WTC11 (cell line): ENCODE measurements at regions not wholly inside any gene's neighbourhood (a gene's known extent, or its start where the extent isn't known, plus 50 kb on each side); places are given as distances from the start of the nearest gene placed in this dataset.

Experiments used
- ATAC-seq: fragments of 200-7000 bp; cut with Tn5 transposase; 2 replicates; pipeline ENCODE4 v1.10.0; 2021; ENCODE audit warnings: mild to moderate bottlenecking, moderate library complexity
- CTCF ChIA-PET: fragments of 300-600 bp; sonication (Branson Sonifier 250); formaldehyde crosslinking; loops from one replicate; lab custom pipeline; 2021; ENCODE audit warnings: antibody characterized with exemption; lab: Charles Lee
- POLR2A ChIA-PET: fragments of 350-600 bp; sonication (Branson Sonifier 250); formaldehyde crosslinking; loops from one replicate; lab custom pipeline; 2021; ENCODE audit warnings: antibody characterized with exemption; lab: Charles Lee
- DNase-seq: peaks from one replicate; pipeline ENCODE4 v3.0.0; 2021; ENCODE audit warnings: low spot score
- H3K27ac Mint-ChIP-seq: 2 replicates; pipeline ENCODE4 v1.8.0; 2021; ENCODE audit warnings: mixed read lengths
- H3K27me3 Mint-ChIP-seq: 2 replicates; pipeline ENCODE4 v1.8.0; 2021; ENCODE audit warnings: low read depth, mild to moderate bottlenecking, moderate library complexity, mixed read lengths
- H3K36me3 Mint-ChIP-seq: 2 replicates; pipeline ENCODE4 v1.8.0; 2021; ENCODE audit warnings: mixed read lengths
- H3K4me1 Mint-ChIP-seq: 2 replicates; pipeline ENCODE4 v1.8.0; 2022; ENCODE audit warnings: mixed read lengths
- H3K4me3 Mint-ChIP-seq: 2 replicates; pipeline ENCODE4 v1.8.0; 2021; ENCODE audit warnings: mild to moderate bottlenecking, moderate library complexity, mixed read lengths
- H3K9me3 Mint-ChIP-seq: 2 replicates; pipeline ENCODE4 v1.8.0; 2021; ENCODE audit warnings: mixed read lengths
- ESRRA ChIP-seq: sonication (generic); formaldehyde crosslinking; IDR thresholded peaks from 2 replicates; pipeline ENCODE4 v1.8.1; 2022; ENCODE audit warnings: mild to moderate bottlenecking, missing genetic modification reagents, borderline replicate concordance
- FOXP1 ChIP-seq: sonication (generic); formaldehyde crosslinking; IDR thresholded peaks from 2 replicates; pipeline ENCODE4 v1.8.0; 2022; ENCODE audit warnings: missing genetic modification reagents, mild to moderate bottlenecking, moderate library complexity, borderline replicate concordance
- GRHL2 ChIP-seq: fragments of 250-450 bp; sonication (Bioruptor Pico); IDR thresholded peaks from 2 replicates; pipeline ENCODE4 v1.8.0; 2022; ENCODE audit warnings: mild to moderate bottlenecking, moderate library complexity; ENCODE audit not compliant: insufficient replicate concordance, severe bottlenecking
- KAT7 ChIP-seq: sonication (generic); formaldehyde crosslinking; IDR thresholded peaks from 2 replicates; pipeline ENCODE4 v1.8.1; 2023; ENCODE audit warnings: missing genetic modification reagents, mild to moderate bottlenecking, borderline replicate concordance
- MYBL2 ChIP-seq: sonication (generic); formaldehyde crosslinking; IDR thresholded peaks from 2 replicates; pipeline ENCODE4 v1.8.1; 2023; ENCODE audit warnings: mild to moderate bottlenecking, moderate library complexity, missing genetic modification reagents
- NFATC4 ChIP-seq: fragments of 250-450 bp; sonication (Bioruptor Pico); IDR thresholded peaks from 2 replicates; pipeline ENCODE4 v1.9.0; 2021; ENCODE audit warnings: mild to moderate bottlenecking
- NFE2L1 ChIP-seq: sonication (generic); formaldehyde crosslinking; IDR thresholded peaks from 2 replicates; pipeline ENCODE4 v1.8.1; 2023; ENCODE audit warnings: missing genetic modification reagents
- TCF7 ChIP-seq: sonication (generic); formaldehyde crosslinking; IDR thresholded peaks from 2 replicates; pipeline ENCODE4 v1.8.0; 2022; ENCODE audit warnings: mild to moderate bottlenecking, low read depth, missing genetic modification reagents, moderate library complexity
- TEAD4 ChIP-seq: sonication (generic); formaldehyde crosslinking; IDR thresholded peaks from 2 replicates; pipeline ENCODE4 v1.8.0; 2022; ENCODE audit warnings: mild to moderate bottlenecking, missing genetic modification reagents
- ZNF138 ChIP-seq: sonication (generic); formaldehyde crosslinking; conservative IDR thresholded peaks from 2 replicates; pipeline ENCODE4 v1.8.1; 2022; ENCODE audit warnings: mild to moderate bottlenecking, moderate library complexity, missing genetic modification reagents
- ZNF423 ChIP-seq: fragments of 250-450 bp; sonication (Bioruptor Pico); IDR thresholded peaks from 2 replicates; pipeline ENCODE4 v2.1.2; 2022; ENCODE audit warnings: mild to moderate bottlenecking, moderate library complexity
- TF ChIP-seq, protein P1 (sequence below): fragments of 250-450 bp; sonication (Bioruptor Pico); IDR thresholded peaks from 2 replicates; pipeline ENCODE4 v1.8.0; 2021; ENCODE audit warnings: mild to moderate bottlenecking
- TF ChIP-seq, protein P2 (sequence below): sonication (generic); formaldehyde crosslinking; IDR thresholded peaks from 2 replicates; pipeline ENCODE4 v1.8.1; 2023; ENCODE audit warnings: mild to moderate bottlenecking, missing genetic modification reagents
- TF ChIP-seq, protein P3 (sequence below): sonication (generic); formaldehyde crosslinking; IDR thresholded peaks from 2 replicates; pipeline ENCODE4 v1.8.0; 2023; ENCODE audit warnings: missing genetic modification reagents, mild to moderate bottlenecking, borderline replicate concordance
- TF ChIP-seq, protein P4 (sequence below): sonication (generic); formaldehyde crosslinking; IDR thresholded peaks from 2 replicates; pipeline ENCODE4 v1.8.0; 2022; ENCODE audit warnings: missing genetic modification reagents
- TF ChIP-seq, protein P5 (sequence below): sonication (generic); formaldehyde crosslinking; IDR thresholded peaks from 2 replicates; pipeline ENCODE4 v1.8.0; 2022; ENCODE audit warnings: mild to moderate bottlenecking, missing genetic modification reagents
- TF ChIP-seq, protein P6 (sequence below): fragments of 250-450 bp; sonication (Bioruptor Pico); IDR thresholded peaks from 2 replicates; pipeline ENCODE4 v1.9.0; 2021; ENCODE audit warnings: moderate library complexity, mild to moderate bottlenecking, inconsistent platforms, borderline replicate concordance

DNA sequence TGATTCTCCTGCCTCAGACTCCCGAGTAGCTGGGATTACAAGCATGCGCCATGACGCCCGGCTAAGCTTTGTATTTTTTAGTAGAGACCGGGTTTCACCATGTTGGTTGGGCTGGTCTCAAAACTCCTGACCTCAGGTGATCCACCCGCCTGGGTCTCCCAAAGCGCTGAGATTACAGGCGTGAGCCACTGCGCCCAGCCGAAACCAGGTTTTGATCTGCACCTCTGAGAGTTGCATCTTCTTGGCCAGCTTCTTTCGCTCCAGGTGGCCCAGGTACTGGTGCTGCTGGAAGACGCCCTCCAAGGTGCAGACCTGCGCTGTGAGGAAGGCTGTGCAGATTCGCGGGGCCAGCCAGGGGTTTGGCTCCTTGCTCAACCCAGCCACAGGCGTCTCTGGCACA lies 275.4 kb upstream of the LRRC3B start:
- DNase-seq (no peak), ATAC-seq (no peak)
- Mint-ChIP-seq H3K4me3 (no peak overlapping the region), H3K36me3 (no peaks in the 10 kb centered on the region), H3K27me3 (no peaks in the 10 kb centered on the region), H3K4me1 (peaks cover 5% of the 10 kb centered on the region; the same call in 1 of the 2 replicates), H3K27ac (no peak overlapping the region), H3K9me3 (peaks cover 11% of the 10 kb centered on the region)
- no peak for TF ChIP-seq ESRRA
- TF ChIP-seq FOXP1: no peak
- no peak for TF ChIP-seq TCF7 (CRISPR knock-in tag)
- TF ChIP-seq, protein P1, sequence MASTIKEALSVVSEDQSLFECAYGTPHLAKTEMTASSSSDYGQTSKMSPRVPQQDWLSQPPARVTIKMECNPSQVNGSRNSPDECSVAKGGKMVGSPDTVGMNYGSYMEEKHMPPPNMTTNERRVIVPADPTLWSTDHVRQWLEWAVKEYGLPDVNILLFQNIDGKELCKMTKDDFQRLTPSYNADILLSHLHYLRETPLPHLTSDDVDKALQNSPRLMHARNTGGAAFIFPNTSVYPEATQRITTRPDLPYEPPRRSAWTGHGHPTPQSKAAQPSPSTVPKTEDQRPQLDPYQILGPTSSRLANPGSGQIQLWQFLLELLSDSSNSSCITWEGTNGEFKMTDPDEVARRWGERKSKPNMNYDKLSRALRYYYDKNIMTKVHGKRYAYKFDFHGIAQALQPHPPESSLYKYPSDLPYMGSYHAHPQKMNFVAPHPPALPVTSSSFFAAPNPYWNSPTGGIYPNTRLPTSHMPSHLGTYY (CRISPR knock-in tag): no peak
- no peak for TF ChIP-seq NFATC4
- TF ChIP-seq ZNF138 (CRISPR knock-in tag): no peak
- TF ChIP-seq, protein P2, sequence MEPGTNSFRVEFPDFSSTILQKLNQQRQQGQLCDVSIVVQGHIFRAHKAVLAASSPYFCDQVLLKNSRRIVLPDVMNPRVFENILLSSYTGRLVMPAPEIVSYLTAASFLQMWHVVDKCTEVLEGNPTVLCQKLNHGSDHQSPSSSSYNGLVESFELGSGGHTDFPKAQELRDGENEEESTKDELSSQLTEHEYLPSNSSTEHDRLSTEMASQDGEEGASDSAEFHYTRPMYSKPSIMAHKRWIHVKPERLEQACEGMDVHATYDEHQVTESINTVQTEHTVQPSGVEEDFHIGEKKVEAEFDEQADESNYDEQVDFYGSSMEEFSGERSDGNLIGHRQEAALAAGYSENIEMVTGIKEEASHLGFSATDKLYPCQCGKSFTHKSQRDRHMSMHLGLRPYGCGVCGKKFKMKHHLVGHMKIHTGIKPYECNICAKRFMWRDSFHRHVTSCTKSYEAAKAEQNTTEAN (CRISPR knock-in tag): no peak
- TF ChIP-seq NFE2L1 (CRISPR knock-in tag): no peak
- TF ChIP-seq, protein P3, sequence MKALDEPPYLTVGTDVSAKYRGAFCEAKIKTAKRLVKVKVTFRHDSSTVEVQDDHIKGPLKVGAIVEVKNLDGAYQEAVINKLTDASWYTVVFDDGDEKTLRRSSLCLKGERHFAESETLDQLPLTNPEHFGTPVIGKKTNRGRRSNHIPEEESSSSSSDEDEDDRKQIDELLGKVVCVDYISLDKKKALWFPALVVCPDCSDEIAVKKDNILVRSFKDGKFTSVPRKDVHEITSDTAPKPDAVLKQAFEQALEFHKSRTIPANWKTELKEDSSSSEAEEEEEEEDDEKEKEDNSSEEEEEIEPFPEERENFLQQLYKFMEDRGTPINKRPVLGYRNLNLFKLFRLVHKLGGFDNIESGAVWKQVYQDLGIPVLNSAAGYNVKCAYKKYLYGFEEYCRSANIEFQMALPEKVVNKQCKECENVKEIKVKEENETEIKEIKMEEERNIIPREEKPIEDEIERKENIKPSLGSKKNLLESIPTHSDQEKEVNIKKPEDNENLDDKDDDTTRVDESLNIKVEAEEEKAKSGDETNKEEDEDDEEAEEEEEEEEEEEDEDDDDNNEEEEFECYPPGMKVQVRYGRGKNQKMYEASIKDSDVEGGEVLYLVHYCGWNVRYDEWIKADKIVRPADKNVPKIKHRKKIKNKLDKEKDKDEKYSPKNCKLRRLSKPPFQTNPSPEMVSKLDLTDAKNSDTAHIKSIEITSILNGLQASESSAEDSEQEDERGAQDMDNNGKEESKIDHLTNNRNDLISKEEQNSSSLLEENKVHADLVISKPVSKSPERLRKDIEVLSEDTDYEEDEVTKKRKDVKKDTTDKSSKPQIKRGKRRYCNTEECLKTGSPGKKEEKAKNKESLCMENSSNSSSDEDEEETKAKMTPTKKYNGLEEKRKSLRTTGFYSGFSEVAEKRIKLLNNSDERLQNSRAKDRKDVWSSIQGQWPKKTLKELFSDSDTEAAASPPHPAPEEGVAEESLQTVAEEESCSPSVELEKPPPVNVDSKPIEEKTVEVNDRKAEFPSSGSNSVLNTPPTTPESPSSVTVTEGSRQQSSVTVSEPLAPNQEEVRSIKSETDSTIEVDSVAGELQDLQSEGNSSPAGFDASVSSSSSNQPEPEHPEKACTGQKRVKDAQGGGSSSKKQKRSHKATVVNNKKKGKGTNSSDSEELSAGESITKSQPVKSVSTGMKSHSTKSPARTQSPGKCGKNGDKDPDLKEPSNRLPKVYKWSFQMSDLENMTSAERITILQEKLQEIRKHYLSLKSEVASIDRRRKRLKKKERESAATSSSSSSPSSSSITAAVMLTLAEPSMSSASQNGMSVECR (CRISPR knock-in tag): no peak
- TF ChIP-seq MYBL2 (CRISPR knock-in tag): no peak
- no peak for TF ChIP-seq ZNF423
- ChIA-PET POLR2A (no interaction called here), CTCF (no interaction called here)

DNA sequence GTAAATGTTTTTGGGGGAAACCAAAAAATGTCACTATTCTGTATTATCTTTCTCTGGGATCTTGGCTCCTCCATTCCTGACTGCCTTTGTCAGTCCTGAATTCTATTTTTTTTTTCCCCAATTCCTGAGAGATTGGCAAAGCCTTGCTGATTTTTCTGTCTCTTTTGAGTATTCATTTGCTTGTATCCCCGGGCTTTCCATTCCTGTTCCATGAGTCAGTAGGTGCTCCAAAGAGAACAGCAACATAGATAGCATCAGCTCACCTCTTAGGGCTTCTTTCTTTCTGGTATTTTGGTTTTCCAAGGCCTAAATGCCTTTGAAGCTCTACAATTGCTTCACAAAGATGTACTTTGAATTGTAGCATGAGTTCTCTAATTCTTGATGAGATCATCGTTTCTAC lies 271.7 kb upstream of the LRRC3B start:
- ChIA-PET CTCF (no interaction called here), POLR2A (no interaction called here)
- Mint-ChIP-seq H3K27me3 (no peaks in the 10 kb centered on the region), H3K27ac (no peak overlapping the region; the same call in 1 of the 2 replicates), H3K4me1 (peaks cover 5% of the 10 kb centered on the region; the same call in 1 of the 2 replicates), H3K4me3 (no peak overlapping the region), H3K36me3 (no peaks in the 10 kb centered on the region), H3K9me3 (peaks cover 15% of the 10 kb centered on the region)
- ATAC-seq: no peak
- TF ChIP-seq, protein P4, sequence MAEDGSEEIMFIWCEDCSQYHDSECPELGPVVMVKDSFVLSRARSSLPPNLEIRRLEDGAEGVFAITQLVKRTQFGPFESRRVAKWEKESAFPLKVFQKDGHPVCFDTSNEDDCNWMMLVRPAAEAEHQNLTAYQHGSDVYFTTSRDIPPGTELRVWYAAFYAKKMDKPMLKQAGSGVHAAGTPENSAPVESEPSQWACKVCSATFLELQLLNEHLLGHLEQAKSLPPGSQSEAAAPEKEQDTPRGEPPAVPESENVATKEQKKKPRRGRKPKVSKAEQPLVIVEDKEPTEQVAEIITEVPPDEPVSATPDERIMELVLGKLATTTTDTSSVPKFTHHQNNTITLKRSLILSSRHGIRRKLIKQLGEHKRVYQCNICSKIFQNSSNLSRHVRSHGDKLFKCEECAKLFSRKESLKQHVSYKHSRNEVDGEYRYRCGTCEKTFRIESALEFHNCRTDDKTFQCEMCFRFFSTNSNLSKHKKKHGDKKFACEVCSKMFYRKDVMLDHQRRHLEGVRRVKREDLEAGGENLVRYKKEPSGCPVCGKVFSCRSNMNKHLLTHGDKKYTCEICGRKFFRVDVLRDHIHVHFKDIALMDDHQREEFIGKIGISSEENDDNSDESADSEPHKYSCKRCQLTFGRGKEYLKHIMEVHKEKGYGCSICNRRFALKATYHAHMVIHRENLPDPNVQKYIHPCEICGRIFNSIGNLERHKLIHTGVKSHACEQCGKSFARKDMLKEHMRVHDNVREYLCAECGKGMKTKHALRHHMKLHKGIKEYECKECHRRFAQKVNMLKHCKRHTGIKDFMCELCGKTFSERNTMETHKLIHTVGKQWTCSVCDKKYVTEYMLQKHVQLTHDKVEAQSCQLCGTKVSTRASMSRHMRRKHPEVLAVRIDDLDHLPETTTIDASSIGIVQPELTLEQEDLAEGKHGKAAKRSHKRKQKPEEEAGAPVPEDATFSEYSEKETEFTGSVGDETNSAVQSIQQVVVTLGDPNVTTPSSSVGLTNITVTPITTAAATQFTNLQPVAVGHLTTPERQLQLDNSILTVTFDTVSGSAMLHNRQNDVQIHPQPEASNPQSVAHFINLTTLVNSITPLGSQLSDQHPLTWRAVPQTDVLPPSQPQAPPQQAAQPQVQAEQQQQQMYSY: no peak
- TF ChIP-seq, protein P5, sequence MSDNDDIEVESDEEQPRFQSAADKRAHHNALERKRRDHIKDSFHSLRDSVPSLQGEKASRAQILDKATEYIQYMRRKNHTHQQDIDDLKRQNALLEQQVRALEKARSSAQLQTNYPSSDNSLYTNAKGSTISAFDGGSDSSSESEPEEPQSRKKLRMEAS (CRISPR knock-in tag): no peak
- TF ChIP-seq, protein P6, sequence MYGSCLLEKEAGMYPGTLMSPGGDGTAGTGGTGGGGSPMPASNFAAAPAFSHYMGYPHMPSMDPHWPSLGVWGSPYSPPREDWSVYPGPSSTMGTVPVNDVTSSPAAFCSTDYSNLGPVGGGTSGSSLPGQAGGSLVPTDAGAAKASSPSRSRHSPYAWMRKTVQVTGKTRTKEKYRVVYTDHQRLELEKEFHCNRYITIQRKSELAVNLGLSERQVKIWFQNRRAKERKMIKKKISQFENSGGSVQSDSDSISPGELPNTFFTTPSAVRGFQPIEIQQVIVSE: no peak
- TF ChIP-seq TEAD4 (CRISPR knock-in tag): no peak
- no peak for TF ChIP-seq KAT7 (CRISPR knock-in tag)
- no peak for TF ChIP-seq GRHL2
- no peak for DNase-seq
